ENCODE measurements at regions not wholly inside any gene's neighbourhood (a gene's known extent, or its start where the extent isn't known, plus 50 kb on each side); places are given as distances from the start of the nearest gene placed in this dataset.

DNA sequence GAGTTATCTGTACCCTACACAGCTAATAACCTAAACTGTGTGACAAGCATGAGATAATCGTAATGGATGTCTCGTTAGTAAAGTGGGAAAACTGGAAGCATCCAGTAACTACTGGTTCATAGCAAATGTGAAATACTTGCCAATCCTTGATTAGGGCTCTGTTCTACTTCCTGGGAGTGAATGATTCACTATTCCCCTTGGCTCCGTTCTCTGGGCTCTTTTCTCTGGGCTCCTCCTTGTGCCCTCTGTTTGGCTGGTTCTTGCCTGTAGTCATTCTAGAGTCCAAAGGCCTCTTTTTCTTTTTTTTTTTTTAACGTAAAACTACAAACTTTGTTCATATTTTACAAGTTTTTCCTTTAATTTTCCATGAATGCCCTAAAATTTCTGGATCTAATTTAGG lies 465.8 kb upstream of the PLXNA2 start:
- intact Hi-C loops (cut with micrococcal nuclease; ENCODE audit: unreplicated experiment) (no loop called here), in situ Hi-C loops (cut with HindIII; ENCODE audit: low pct_unique_long_range_greater_than_20kb, low sequenced_read_pairs) (no loop called here)
- no peaks in the 10 kb centered on the region for H3K4me1 ChIP-seq (ENCODE audit: control insufficient read depth, insufficient read depth, low read length)
- H3K27ac ChIP-seq (ENCODE audit: low read length): no peak overlapping the region
- POLR2A ChIA-PET: no interaction called here
- CTCF ChIA-PET: no interaction called here
- TF ChIP-seq SIN3A (IDR thresholded peaks at IDR 0.05; ENCODE audit: borderline replicate concordance, insufficient read depth, low read depth, low read length): no peak
- no TSS peak for BruUV-seq (replicated peaks)
- no peaks in the 10 kb centered on the region for H3K9me3 ChIP-seq (ENCODE audit: control insufficient read depth, insufficient read depth, low read depth, low read length)
- no peak overlapping the region for H3K4me3 ChIP-seq (ENCODE audit: low read depth in 2 of 2, low read length in 2 of 2)
- H3K27me3 ChIP-seq (ENCODE audit: control insufficient read depth, insufficient read depth, low read length): no peaks in the 10 kb centered on the region
- DNase-seq (ENCODE audit: low read depth, low spot score) (no peak), ATAC-seq (no peak)
- H3K36me3 ChIP-seq (ENCODE audit: control insufficient read depth, insufficient read depth, low read length): no peaks in the 10 kb centered on the region

DNA sequence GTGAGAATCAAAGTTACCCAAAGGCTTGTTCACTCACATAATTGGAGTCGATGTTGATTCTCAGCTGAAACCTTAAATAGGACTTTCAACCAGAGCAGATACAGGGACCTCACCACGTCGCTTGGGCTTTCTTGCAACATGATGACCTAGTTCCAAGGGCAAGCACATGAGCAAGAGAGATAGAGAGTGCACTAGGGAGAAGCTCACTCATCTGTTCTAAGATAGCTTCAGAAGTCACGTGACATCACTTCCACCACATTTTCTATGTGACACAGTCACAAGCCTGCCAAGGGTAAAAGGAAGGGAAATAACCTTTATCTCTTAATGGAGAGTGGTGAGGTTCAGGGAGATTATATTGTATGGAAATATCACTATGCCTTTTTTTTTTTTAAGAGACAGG lies 470.1 kb upstream of the PLXNA2 start:
- H3K4me3 ChIP-seq (ENCODE audit: low read depth in 2 of 2, low read length in 2 of 2): no peak overlapping the region
- POLR2A ChIA-PET: no interaction called here
- intact Hi-C loops (cut with micrococcal nuclease; ENCODE audit: unreplicated experiment): no loop called here

DNA sequence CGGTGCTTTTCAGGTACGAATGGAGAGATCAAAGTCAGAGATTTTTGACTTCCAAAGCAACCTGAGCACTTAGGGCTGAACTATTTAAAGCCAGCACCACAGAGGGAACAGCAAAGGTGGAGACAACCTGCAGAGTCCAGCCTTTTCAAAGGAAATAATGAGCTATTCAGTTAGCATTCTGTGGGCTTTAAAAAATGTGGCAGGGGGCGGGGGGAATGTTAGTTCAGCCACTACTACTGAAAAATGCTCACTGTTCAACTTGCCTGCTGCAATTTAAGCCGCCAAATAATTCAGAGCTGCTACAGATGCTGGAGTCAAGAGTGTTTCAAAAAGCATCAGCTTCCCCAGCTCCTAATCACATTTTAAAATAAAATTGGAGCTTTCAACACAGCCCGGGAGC lies 473.3 kb upstream of the PLXNA2 start:
- ChIA-PET POLR2A (no interaction called here), CTCF (no interaction called here)
- ATAC-seq: no peak
- no TSS peak for BruUV-seq (replicated peaks)
- no peak for DNase-seq (ENCODE audit: low read depth, low spot score)
- no peaks in the 10 kb centered on the region for H3K36me3 ChIP-seq (ENCODE audit: control insufficient read depth, insufficient read depth, low read length)
- TF ChIP-seq POLR2AphosphoS5 (IDR thresholded peaks at IDR 0.05; ENCODE audit: low read depth, low read length) (no peak), TCF7L2 (IDR thresholded peaks at IDR 0.05; ENCODE audit: low read depth, low read length) (no peak)
- TF ChIP-seq, protein P1, sequence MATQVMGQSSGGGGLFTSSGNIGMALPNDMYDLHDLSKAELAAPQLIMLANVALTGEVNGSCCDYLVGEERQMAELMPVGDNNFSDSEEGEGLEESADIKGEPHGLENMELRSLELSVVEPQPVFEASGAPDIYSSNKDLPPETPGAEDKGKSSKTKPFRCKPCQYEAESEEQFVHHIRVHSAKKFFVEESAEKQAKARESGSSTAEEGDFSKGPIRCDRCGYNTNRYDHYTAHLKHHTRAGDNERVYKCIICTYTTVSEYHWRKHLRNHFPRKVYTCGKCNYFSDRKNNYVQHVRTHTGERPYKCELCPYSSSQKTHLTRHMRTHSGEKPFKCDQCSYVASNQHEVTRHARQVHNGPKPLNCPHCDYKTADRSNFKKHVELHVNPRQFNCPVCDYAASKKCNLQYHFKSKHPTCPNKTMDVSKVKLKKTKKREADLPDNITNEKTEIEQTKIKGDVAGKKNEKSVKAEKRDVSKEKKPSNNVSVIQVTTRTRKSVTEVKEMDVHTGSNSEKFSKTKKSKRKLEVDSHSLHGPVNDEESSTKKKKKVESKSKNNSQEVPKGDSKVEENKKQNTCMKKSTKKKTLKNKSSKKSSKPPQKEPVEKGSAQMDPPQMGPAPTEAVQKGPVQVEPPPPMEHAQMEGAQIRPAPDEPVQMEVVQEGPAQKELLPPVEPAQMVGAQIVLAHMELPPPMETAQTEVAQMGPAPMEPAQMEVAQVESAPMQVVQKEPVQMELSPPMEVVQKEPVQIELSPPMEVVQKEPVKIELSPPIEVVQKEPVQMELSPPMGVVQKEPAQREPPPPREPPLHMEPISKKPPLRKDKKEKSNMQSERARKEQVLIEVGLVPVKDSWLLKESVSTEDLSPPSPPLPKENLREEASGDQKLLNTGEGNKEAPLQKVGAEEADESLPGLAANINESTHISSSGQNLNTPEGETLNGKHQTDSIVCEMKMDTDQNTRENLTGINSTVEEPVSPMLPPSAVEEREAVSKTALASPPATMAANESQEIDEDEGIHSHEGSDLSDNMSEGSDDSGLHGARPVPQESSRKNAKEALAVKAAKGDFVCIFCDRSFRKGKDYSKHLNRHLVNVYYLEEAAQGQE (IDR thresholded peaks at IDR 0.05; ENCODE audit: insufficient read depth in 1 of 2, low read depth in 2 of 2, low read length in 1 of 2): no peak
- H3K4me3 ChIP-seq (ENCODE audit: low read depth in 2 of 2, low read length in 2 of 2): no peak overlapping the region
- intact Hi-C loops (cut with micrococcal nuclease; ENCODE audit: unreplicated experiment): no loop called here
- H3K9me3 ChIP-seq (ENCODE audit: control insufficient read depth, insufficient read depth, low read depth, low read length): no peaks in the 10 kb centered on the region
- in situ Hi-C loops (cut with HindIII; ENCODE audit: low pct_unique_long_range_greater_than_20kb, low sequenced_read_pairs): no loop called here
- H3K4me1 ChIP-seq (ENCODE audit: control insufficient read depth, insufficient read depth, low read length): no peaks in the 10 kb centered on the region
- H3K27ac ChIP-seq (ENCODE audit: low read length): no peak overlapping the region
- H3K27me3 ChIP-seq (ENCODE audit: control insufficient read depth, insufficient read depth, low read length): no peaks in the 10 kb centered on the region

More for the DNA sequence above, 470.1 kb upstream of the PLXNA2 start:
- in situ Hi-C loops (cut with HindIII; ENCODE audit: low pct_unique_long_range_greater_than_20kb, low sequenced_read_pairs): no loop called here
- Histone ChIP-seq H3K27me3 (ENCODE audit: control insufficient read depth, insufficient read depth, low read length) (no peaks in the 10 kb centered on the region), H3K36me3 (ENCODE audit: control insufficient read depth, insufficient read depth, low read length) (no peaks in the 10 kb centered on the region), H3K27ac (ENCODE audit: low read length) (no peak overlapping the region), H3K9me3 (ENCODE audit: control insufficient read depth, insufficient read depth, low read depth, low read length) (no peaks in the 10 kb centered on the region), H3K4me1 (ENCODE audit: control insufficient read depth, insufficient read depth, low read length) (no peaks in the 10 kb centered on the region)
- no peak for TF ChIP-seq TCF7L2 (IDR thresholded peaks at IDR 0.05; ENCODE audit: low read depth, low read length)
- TF ChIP-seq POLR2AphosphoS5 (IDR thresholded peaks at IDR 0.05; ENCODE audit: low read depth, low read length): no peak
- TF ChIP-seq, protein P1 (IDR thresholded peaks at IDR 0.05; ENCODE audit: insufficient read depth in 1 of 2, low read depth in 2 of 2, low read length in 1 of 2): no peak
- TF ChIP-seq, protein P2, sequence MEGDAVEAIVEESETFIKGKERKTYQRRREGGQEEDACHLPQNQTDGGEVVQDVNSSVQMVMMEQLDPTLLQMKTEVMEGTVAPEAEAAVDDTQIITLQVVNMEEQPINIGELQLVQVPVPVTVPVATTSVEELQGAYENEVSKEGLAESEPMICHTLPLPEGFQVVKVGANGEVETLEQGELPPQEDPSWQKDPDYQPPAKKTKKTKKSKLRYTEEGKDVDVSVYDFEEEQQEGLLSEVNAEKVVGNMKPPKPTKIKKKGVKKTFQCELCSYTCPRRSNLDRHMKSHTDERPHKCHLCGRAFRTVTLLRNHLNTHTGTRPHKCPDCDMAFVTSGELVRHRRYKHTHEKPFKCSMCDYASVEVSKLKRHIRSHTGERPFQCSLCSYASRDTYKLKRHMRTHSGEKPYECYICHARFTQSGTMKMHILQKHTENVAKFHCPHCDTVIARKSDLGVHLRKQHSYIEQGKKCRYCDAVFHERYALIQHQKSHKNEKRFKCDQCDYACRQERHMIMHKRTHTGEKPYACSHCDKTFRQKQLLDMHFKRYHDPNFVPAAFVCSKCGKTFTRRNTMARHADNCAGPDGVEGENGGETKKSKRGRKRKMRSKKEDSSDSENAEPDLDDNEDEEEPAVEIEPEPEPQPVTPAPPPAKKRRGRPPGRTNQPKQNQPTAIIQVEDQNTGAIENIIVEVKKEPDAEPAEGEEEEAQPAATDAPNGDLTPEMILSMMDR (IDR thresholded peaks at IDR 0.05): no peak
- TF ChIP-seq SIN3A (IDR thresholded peaks at IDR 0.05; ENCODE audit: borderline replicate concordance, insufficient read depth, low read depth, low read length): no peak
- BruUV-seq (replicated peaks): no TSS peak
- no peak for DNase-seq (ENCODE audit: low read depth, low spot score)
- CTCF ChIA-PET: no interaction called here
- ATAC-seq: no peak
